T-helper 2 cell treated with Interferon-gamma antibody and Interleukin-4, amounts not matched to agents 100 ng/mL and 5 ng/mL, for 36 hours (primary cell): ENCODE measurements at regions not wholly inside any gene's neighbourhood (a gene's known extent, or its start where the extent isn't known, plus 50 kb on each side); places are given as distances from the start of the nearest gene placed in this dataset.
"Not testable (repeated sequence)": the region's sequence is repeated elsewhere in the genome, so short reads cannot be mapped to it uniquely, and the experiment has no call there.

Source experiments
- intact Hi-C: fragments of 100-400 bp; cut with micrococcal nuclease; formaldehyde crosslinking; loops from one replicate; pipeline ENCODE4 v1.15.1; 2023

DNA sequence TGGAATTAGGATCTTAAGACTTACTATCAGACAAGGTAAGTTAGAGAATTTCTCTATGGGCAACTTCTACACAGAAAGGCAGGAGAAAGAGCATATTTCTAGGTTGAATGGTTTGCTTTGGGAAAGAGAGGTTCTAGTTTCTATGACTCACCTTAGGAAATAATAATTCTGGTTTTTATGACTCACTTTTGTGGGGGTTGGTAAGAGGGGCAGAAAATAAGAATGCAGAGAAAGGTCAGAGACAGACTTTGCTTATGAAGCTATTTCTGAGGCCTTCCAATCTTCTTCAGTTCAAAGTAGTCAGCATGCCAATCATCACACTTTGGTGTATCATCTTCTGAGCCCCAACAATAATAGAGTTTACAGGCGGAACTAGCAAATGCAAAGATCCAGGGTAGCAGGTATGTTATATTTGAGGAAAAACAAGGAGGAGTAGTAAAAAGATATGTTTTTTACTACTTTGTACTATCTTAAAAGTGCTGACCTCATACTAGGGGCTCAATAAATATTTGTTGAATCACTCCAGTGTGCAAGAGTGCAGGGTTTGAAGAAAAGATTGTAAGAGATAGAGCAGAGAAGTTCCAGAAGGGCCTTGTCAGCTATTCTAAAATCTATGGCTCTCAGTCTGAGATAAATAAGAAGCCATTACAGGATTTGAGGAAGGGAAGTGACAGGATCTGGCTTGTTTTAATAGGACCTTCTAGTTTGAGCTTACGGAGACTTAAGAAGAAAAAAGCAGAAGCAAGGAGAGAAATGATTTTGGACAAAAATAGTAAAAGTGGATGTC lies 56.7 kb upstream of the LRFN5 start:
- intact Hi-C loops, result no loop called here

DNA sequence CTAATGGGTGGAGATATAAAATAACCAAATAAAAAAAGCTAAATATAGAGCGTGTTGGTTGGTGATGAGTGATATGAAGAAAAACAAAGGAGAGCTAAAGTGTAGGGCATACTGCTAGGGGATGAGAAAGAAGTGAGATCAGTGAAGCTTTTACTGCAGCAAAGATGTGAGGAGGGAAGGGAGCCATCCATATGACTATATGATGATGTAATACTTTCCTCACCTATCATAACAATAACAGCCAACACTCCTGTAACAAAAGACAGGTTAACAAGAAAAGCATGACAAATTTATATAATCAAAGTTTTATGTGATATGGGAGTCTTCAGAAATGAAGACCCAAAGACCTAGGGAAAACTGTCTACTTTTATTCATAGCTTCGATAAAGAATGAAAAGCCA lies 57.4 kb upstream of the LRFN5 start:
- intact Hi-C loops, result no loop called here

DNA sequence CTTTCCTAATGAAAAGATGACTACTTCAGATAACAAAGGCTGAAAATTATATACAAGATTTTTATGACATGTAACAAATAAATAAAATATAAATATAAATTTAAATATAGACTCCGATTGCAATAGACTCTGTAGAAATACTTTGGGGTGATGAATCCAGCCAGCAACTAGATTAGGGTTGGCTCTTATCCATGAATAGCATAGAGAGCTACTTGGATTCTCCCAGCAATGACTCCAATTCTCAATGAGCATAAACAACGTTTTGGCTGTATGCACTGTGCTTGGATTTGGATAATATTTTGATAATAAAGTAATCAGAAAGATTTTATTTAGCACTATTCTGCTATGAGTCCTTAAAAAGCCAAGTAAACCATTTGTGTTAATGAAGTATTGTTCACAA lies 58.0 kb upstream of the LRFN5 start:
- intact Hi-C loops, result no loop called here

DNA sequence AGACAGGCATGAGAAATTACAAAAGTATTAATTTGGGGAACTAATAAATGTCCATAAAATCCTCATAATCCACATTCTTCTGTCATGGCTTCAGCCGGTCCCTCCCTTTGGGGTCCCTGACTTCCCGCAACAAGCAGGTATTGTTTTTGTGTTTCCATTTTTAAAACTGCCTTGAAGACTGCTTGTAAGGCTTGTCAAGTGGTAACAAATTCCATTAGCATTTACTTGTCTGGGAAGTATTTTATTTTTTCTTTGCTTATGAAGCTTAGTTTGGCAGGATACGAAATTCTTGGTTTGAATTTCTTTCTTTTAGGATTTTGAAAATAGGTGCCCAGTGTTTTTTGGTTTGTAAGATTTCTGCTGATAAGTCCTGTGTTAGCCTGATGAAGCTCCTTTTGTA lies 65.3 kb upstream of the LRFN5 start:
- intact Hi-C loops, result no loop called here

DNA sequence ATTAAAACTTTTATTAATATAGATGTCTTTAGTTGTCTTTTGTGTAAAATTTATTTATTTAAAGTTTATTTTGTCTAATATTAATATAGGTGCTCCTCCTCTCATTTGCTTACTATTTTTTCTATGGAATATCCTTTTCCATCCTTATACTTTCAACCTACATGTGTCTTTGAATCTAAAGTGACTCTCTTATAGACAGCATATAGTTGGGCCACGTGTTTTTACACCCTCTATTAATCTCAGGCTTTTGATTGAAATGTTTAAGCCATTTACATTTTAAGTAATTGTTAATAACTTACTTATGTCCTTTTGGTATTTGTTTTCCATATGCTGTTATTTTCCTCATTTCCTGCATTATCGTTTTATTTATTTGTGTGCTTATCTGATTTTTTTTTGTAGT lies 74.4 kb upstream of the LRFN5 start:
- intact Hi-C loops, result no loop called here

DNA sequence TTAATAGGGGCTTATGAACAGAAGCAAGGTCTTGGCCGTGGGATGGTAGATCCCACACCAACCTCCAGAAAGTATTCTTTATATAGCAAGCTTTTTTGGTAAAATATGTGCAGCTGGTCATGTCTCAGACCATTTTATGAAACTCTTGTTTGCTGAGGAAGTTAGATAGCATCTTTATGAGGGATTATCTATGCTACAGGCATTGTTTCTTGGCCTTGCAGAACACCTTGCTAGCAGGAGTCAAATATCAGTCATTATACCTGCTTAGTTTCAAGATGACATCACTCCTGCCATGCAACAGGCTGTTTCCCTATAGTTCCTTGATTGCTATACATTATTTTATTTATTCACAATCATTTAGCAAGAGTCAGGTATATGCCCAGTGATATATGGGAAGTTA lies 84.8 kb upstream of the LRFN5 start:
- intact Hi-C loops, result no loop called here

DNA sequence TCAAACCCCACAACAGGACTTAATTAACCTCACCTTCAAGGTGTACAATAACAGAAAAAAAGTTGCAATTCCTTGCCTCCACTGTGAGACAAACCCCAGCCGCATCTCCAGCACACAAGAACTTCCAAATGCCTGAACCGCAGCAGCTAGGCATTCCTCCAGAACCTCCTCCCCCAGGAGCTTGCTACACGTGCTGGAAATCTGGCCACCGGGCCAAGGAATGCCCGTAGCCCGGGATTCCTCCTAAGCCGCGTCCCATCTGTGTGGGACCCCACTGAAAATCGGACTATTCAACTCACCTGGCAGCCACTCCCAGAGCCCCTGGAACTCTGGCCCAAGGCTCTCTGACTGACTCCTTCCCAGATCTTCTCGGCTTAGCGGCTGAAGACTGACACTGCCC lies 88.6 kb upstream of the LRFN5 start:
- intact Hi-C loops, result not testable (repeated sequence)

DNA sequence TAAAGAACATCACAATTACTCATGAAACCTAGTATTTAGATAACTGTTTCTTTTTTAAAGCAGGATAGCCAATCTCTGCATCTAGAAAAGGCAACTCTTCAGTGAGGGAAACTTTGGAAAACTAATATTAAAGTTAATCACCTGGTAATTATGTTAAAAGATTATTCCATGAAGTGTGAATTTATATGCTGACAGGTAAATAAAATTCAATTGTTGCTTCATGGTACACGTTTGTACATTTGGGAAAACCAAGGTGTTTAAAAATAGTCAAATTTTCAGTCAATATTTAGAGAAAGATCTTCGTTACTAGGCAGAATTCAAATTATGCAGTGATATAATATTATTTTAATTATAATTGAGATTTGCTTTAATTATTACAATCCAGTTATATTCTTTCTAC lies 100.1 kb upstream of the LRFN5 start:
- intact Hi-C loops, result no loop called here

DNA sequence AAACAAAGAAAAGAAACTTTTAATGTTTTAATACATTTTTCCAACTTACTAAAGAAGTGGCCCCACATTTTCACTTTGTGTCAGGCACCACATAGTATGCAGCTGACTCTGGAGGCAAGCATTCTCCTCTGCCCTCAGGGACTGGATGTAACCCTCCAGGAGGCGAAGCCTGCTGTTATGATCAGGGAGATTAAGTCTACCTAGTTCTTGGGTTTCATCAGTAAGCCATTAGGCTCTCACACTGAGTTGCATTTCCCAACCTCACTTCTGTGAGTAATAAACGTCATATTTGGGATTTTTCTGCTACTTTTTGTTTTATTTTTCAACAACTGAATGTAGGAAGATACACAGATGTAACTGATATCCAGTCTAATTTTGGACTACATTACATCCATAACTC lies 101.2 kb upstream of the LRFN5 start:
- intact Hi-C loops, result no loop called here

DNA sequence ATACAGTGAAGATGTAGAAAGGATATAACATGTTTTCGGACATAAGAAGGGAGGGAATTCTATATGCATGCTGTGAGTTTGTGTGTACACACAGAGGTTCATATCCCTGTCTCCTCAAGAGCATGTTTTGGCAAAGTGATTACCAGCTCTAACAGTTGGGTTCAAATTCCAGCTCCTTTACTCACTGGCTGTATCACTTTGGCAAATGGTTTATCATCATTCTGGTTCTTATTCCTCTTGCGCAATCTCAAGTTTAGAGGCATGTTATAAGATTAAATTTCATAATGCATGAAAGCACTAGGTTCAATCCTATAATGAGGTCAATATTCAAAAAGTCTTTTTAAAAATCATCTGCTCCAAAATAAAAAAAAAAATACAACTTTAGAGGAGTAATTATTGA lies 107.7 kb upstream of the LRFN5 start:
- intact Hi-C loops, result no loop called here

DNA sequence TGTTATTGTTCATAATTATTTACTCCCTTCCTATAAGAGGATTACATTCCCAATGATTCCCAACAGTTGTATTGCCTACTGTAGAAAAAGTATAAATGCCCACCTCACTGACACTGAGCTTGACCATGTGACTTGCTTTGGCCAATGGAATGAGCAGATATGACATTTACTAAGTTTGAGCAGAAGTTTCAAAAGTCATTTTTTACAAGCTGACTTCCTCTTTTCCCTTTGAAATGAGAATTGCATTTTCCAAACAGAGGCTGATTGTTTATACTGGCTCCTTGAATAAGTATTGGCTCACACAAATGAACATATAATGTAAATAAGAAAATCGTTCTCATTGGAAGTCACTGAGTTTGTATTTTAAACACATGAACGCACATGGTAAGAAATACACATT lies 116.4 kb upstream of the LRFN5 start:
- intact Hi-C loops, result no loop called here

DNA sequence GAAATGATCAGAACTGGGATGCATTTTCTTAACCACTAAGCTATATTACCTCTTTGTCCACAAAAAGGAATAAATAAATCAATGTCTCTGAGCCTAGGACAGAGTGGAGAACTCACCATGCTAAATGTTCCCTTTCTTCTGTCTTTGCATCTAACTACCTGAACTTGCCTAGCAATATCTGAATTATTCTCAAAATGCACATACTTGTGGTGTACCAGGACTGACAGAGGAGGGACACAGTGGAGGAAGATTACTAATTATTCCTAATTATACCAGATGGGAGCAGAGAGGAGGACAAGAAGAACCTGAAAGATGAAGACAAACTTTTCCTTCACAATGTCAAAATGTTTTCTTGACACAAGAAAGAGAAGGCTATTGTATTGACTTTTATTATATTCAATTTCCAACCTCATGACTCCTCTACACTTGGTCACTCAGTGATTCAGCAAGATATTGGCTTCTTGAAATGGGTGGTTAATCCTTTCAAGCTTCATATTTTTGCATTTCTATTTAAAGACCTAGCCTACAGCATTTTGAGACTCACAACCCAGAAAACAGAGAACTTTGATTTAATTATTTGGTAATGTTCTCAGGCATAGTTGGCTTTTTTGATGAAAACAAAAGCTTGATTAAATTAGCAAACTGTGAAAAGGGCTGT lies 117.2 kb upstream of the LRFN5 start:
- intact Hi-C loops, result no loop called here

DNA sequence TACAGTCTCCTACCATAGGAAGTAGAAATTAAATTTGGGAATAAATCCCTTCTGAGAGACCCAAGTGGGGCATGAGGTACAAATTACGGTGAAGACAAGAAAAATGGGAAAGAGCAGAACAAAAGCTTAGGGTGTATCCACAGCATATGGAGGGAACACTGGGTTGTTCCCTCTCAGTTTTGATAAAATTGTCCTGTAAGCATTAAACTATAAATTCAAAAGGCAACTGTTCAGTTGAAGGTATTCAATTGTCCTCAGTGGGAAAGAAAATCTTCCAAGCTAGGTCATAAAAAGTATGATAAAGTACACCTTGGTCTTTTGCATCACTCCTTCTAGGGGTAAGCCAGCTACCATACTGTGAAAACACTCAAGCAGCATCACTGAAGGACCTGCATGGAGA lies 118.3 kb upstream of the LRFN5 start:
- intact Hi-C loops, result no loop called here

DNA sequence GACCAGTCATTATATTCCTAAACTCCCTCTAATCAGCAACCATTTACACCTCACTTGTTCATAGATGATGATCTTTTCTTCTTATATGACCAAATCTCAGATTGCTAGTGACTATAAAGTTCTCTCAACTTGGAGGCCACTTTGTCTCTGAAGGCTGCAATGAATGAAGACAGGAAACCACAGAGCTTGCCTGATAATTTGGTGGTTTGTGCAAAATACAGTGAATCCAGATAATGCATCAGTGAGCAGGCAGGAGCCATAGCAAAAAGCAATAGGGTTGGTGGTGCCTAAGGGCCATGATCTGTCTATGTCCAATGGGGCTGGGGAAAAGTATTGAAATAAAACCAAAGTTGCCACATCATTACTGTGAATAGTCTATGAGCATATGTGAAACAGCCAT lies 123.8 kb upstream of the LRFN5 start:
- intact Hi-C loops, result no loop called here

DNA sequence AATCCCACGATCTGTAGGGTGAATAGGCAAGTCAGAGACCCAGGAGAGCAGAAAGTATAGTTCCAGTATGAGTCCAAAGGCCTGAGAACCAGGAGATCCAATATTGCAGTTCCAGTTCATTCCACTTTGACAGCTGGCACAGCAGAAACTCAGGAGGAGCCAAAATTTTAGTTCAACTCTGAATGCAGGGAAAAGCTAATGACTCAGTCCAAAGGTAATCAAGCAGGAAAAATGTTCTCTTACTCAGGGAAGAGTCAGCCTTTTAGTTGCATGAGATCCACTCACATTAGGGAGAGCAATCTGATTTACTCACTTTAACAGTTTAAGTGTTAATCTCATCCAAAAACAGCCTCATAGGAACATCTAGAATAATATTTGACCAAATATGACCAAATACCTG lies 130.2 kb upstream of the LRFN5 start:
- intact Hi-C loops, result no loop called here

DNA sequence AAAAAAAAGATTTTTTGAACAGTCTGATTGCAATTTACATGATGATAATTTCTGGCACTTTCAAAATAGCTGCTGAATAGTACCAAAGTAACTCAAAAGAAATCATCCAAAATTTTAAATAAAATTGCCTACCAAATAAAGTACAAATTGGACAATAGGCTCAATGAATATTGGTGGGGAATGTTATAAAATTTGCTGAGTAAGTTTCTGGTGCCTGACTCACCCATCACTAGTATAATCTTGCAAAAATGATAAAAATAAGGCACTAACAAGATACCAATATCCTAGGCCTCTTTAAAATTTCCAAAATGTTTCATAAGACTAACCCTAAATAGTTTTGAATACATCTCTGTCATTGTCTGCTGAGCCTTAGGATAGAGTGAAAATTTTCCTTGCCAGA lies 145.3 kb upstream of the LRFN5 start:
- intact Hi-C loops, result no loop called here

DNA sequence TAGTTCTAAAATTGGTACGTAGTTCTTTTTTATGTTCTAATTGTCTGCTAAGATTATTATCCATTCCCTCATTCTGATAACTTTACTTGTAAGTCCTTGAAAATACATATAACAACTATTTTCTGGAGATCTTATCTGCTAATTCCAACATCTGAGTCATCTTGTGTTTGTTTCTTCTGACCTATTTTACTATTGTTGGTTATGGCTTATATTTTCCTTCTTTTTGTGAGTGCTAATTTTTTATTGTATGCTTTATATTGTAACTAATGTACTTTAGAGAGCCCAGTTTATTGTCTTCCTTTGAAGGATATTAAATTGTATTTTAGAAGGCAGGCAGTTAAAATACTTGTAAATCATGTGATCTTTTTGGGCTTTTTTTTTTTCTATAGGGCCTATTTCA lies 149.3 kb upstream of the LRFN5 start:
- intact Hi-C loops, result no loop called here

DNA sequence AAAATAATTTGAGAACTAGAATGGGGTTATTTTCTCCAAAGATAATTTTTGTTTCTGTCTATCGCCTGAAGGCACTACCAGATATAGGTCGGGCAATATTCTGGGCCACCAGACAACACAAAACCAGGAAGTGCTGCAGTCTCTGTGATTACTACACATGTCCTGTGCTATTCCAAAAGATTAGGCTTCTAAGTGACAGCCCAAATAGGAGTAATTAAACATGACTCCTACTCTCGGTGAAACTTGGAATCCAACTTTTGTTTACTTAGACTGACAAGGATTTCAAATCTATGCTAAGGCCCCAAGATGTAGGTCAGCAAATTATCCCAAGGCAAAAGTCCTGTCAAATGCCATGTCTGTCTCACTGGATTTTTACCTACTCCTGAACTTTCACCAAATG lies 157.6 kb upstream of the LRFN5 start:
- intact Hi-C loops, result no loop called here

DNA sequence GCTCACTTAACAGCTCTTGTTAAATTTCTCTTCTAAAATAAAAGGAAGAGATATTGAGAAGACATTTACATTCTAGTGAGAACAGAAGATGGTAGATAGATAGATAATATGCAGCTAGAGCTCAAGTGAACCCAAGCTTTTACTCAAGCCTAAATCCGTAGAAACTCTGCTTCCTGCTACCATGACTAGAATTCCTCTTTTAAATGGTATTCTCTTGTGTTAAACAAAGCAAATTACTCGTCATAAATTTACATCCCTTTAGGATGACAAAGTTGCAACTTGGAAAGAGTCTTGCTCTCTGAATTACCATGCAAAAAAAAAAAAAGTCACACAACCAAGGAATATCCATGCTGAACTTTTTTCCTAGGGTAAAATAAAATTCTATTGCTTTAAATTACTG lies 160.7 kb upstream of the LRFN5 start:
- intact Hi-C loops, result no loop called here

DNA sequence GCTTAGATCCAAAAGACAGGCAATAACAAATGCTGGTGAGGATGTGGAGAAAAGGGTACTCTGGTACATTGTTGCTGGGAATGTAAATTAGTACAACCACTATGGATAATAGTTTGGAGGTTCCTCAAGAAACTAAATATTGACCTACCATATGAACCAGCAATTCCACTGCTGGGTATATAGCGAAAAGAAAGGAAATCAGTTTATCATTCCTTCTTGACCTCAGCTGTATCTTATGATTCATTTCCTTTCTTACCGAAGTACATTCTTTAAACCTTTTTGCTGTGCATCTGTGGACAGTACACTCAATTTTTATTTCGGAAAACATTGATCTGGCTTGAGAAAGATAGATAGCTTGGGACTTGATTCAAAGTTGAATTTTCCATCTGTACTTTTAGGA lies 183.2 kb upstream of the LRFN5 start:
- intact Hi-C loops, result no loop called here

DNA sequence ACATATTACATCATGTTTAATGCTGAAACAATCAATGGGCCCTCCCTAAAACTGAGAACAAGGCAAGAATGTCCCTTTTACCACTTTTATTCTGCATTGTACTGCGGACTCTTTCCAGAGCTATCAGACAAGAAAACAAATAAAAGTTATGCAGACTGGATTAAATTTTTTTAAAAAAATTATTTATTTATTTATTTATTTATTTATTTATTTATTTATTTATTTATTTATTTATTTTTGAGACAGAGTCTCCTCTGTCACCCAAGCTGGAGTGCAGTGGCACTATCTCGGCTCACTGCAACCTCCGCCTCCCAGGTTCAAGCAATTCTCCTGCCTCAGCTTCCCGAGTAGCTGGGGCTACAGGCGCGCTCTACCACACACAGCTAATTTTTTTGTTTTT lies 185.4 kb upstream of the LRFN5 start:
- intact Hi-C loops, result not testable (repeated sequence)

DNA sequence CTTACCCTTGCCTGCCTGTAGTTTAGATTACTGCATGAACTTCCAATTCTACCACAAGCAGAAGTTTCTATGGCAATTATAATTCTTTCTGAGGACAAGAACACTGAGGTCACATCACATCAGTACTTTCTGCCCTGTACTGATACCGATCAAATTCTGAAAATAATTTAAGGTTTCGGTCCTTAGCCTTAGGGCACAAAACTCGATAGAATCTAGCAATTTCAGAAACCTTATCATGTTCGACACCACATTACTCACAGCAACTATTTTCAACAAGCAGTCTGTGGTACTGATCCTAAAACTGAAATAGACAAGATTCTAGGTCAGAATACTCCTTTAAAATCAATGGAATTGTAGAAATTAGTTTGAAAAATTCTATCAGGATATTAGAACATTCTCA lies 187.0 kb upstream of the LRFN5 start:
- intact Hi-C loops, result no loop called here

DNA sequence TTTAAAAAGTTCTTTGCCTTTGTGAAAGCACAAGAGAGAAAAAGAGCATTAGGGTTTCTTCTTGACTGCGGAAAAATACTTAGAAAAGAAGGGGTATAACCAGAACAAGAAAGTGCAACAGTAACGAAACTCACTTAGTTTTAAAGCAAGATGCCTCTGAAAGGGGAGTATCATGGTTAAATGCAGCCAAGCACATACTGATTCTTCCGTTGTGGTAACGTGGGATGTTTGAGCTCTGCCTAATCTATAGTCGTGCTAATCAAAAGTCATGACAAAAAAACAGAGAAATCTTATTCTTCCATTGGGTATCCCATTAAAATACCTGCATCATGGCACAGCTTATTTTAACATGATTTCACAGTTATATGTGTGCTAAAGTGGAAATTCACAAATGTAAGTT lies 187.8 kb upstream of the LRFN5 start:
- intact Hi-C loops, result no loop called here
